ENCODE measurements at regions not wholly inside any gene's neighbourhood (a gene's known extent, or its start where the extent isn't known, plus 50 kb on each side); places are given as distances from the start of the nearest gene placed in this dataset.

GRCh38 chr15:29636921-29637320, 185.3 kb downstream of the TJP1 start:
- ATAC-seq (no peak), DNase-seq (no peak)
- Histone ChIP-seq H3K27me3 (peaks cover 0 to 4% (median 2%) of the 10 kb centered on the region in 3 donors), H3K27ac (no peak overlapping the region), H3K4me1 (no peaks in the 10 kb centered on the region), H3K4me3 (no peak overlapping the region), H3K9me3 (no peaks in the 10 kb centered on the region), H3K36me3 (no peaks in the 10 kb centered on the region)
- intact Hi-C loops (cut with DNase I; ENCODE audit: low total_unique reads) (no loop called here), in situ Hi-C loops (cut with MboI; ENCODE audit: low sequenced_read_pairs in 4 of 4) (no loop called here)
- TF ChIP-seq, protein P1, sequence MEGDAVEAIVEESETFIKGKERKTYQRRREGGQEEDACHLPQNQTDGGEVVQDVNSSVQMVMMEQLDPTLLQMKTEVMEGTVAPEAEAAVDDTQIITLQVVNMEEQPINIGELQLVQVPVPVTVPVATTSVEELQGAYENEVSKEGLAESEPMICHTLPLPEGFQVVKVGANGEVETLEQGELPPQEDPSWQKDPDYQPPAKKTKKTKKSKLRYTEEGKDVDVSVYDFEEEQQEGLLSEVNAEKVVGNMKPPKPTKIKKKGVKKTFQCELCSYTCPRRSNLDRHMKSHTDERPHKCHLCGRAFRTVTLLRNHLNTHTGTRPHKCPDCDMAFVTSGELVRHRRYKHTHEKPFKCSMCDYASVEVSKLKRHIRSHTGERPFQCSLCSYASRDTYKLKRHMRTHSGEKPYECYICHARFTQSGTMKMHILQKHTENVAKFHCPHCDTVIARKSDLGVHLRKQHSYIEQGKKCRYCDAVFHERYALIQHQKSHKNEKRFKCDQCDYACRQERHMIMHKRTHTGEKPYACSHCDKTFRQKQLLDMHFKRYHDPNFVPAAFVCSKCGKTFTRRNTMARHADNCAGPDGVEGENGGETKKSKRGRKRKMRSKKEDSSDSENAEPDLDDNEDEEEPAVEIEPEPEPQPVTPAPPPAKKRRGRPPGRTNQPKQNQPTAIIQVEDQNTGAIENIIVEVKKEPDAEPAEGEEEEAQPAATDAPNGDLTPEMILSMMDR (IDR thresholded peaks at IDR 0.05 in 4 of 5, conservative IDR thresholded peaks at IDR 0.05 in 1 of 5) = no peak
- TF ChIP-seq POLR2A (IDR thresholded peaks at IDR 0.05) = no peak

DNA sequence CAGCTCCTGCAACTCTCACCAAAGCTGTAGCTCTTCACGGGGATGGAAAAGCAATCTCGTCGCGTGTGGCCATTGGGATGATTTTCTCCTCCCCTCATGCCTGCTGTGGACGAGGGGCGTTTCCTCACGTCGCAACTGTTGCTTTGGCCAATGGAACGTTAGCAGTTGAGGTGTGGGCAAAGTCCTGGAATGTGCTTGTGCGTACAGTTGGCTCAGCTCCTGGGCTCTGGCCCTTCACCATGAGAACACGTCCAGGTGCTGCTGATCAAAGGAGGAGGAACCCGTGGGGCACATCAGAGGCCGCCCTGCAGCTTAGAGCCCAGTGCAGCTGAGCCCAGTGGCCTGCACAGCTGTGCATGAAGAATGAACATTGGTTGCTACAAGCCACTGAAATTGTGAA, 186.1 kb downstream of the TJP1 start:
- H3K27me3 ChIP-seq = peaks cover 0 to 4% (median 2%) of the 10 kb centered on the region in 3 donors
- intact Hi-C loops (cut with DNase I; ENCODE audit: low total_unique reads) (no loop called here), in situ Hi-C loops (cut with MboI; ENCODE audit: low sequenced_read_pairs in 4 of 4) (no loop called here)
- no peak for TF ChIP-seq POLR2A (IDR thresholded peaks at IDR 0.05)
- TF ChIP-seq, protein P1 (IDR thresholded peaks at IDR 0.05 in 4 of 5, conservative IDR thresholded peaks at IDR 0.05 in 1 of 5) = no peak
- H3K9me3 ChIP-seq = no peaks in the 10 kb centered on the region
- H3K36me3 ChIP-seq = no peaks in the 10 kb centered on the region
- no peak for ATAC-seq
- H3K4me1 ChIP-seq = no peaks in the 10 kb centered on the region
- DNase-seq = no peak
- no peak overlapping the region for H3K4me3 ChIP-seq
- H3K27ac ChIP-seq = no peak overlapping the region

DNA sequence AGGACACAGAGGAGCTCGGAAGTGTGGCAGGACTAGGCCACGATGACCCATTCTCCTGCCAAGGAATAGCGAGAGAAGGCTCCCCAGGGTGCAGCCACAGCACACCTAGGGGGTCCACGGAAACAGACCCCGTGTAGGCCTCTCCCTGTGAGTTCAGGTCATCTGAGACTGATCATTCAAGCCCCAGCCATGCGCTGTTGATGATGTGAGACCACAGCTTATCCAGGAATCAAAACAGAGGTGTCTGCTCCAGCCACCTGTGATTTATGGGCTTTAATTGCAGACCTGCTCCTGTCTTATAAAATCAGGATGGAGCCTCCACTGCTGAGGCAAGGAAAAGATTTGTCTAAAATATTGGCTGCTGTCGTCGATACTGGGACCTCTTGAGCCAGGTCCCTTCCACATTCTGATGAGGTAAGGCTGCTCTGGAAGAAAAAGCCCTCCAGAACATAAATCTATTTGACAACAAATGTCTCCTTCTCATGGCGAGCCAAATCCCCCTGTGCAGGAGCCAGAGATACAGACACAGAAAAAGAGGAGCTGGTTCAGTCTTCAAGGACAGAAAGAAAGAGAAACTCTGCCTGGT, 186.7 kb downstream of the TJP1 start:
- intact Hi-C loops (cut with DNase I; ENCODE audit: low total_unique reads) = no loop called here
- Histone ChIP-seq H3K4me1 (no peaks in the 10 kb centered on the region), H3K27me3 (peaks cover 0 to 4% (median 2%) of the 10 kb centered on the region in 3 donors), H3K4me3 (no peak overlapping the region), H3K36me3 (no peaks in the 10 kb centered on the region), H3K9me3 (no peaks in the 10 kb centered on the region), H3K27ac (no peak overlapping the region)
- no peak for ATAC-seq
- DNase-seq = no peak
- no peak for TF ChIP-seq POLR2A (IDR thresholded peaks at IDR 0.05)
- TF ChIP-seq, protein P1 (IDR thresholded peaks at IDR 0.05 in 4 of 5, conservative IDR thresholded peaks at IDR 0.05 in 1 of 5) = no peak
- in situ Hi-C loops (cut with MboI; ENCODE audit: low sequenced_read_pairs in 4 of 4) = no loop called here

- in situ Hi-C loops (cut with MboI; ENCODE audit: low sequenced_read_pairs in 4 of 4) = no loop called here
- H3K27me3 ChIP-seq = peaks cover 0 to 4% (median 2%) of the 10 kb centered on the region in 3 donors
These were observed 188.3 kb downstream of the TJP1 start for GRCh38 chr15:29633971-29634370.

More at GRCh38 chr15:29633971-29634370, 188.3 kb downstream of the TJP1 start:
- H3K27ac ChIP-seq = no peak overlapping the region
- no peaks in the 10 kb centered on the region for H3K4me1 ChIP-seq
- H3K4me3 ChIP-seq = no peak overlapping the region
- intact Hi-C loops (cut with DNase I; ENCODE audit: low total_unique reads) = no loop called here
- TF ChIP-seq POLR2A (IDR thresholded peaks at IDR 0.05) = no peak
- TF ChIP-seq, protein P1 (IDR thresholded peaks at IDR 0.05 in 4 of 5, conservative IDR thresholded peaks at IDR 0.05 in 1 of 5) = no peak
- H3K36me3 ChIP-seq = no peaks in the 10 kb centered on the region
- ATAC-seq (no peak), DNase-seq (no peak)
- no peaks in the 10 kb centered on the region for H3K9me3 ChIP-seq
